ENCODE measurements at regions not wholly inside any gene's neighbourhood (a gene's known extent, or its start where the extent isn't known, plus 50 kb on each side); places are given as distances from the start of the nearest gene placed in this dataset.

DNA sequence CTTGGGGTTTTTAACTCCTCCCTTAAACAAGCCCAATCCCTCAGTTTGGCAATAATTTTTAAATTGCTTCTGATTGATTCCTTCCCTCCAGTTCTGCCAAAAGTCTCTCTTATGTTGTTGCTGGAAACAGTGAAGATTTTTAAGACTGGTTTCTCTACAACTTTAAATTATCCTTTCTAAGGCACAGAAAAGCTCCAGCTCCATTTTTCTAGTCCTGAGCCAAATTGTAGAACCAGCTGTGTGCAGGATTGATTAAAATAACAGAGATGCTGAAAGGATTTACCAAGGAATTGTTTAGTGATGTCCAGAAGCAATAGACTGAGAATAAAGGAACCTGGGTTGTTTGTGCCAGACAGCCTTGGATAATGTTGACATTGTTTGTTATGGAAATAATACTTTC lies 111.3 kb downstream of the NUDT12 start:
- no peak for DNase-seq
- Mint-ChIP-seq H3K9me3 (no peaks in the 10 kb centered on the region), H3K36me3 (no peaks in the 10 kb centered on the region), H3K27me3 (no peaks in the 10 kb centered on the region), H3K4me3 (no peak overlapping the region), H3K27ac (no peak overlapping the region), H3K4me1 (no peaks in the 10 kb centered on the region)
- CTCF ChIA-PET, result no interaction called here

- CTCF ChIA-PET, result no interaction called here
Observed at GRCh38 chr5:103450333-103451061, 112.1 kb downstream of the NUDT12 start.

DNA sequence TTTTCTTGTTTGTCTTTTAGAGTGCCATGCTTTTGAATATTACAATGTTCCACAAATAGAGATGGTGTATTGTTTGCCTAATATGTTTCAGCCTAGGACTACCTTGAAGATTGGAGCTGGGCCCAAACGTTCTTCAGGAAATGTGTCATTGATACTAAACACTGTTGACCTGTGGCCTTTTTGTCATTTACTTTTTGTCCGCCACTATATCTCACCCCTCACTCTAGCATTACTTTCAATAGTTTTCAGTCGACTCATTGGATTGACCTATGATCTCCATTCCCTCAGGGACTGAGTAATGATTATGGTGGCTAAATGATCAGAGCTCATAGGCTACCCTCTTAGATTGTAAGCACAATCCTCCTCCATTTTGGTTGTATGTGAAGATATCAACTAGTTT lies 115.8 kb downstream of the NUDT12 start:
- no peak for DNase-seq
- Mint-ChIP-seq H3K36me3 (no peaks in the 10 kb centered on the region), H3K9me3 (no peaks in the 10 kb centered on the region), H3K27ac (no peak overlapping the region), H3K4me1 (no peaks in the 10 kb centered on the region), H3K27me3 (peaks cover 4% of the 10 kb centered on the region), H3K4me3 (no peak overlapping the region)
- CTCF ChIA-PET, result interaction anchor here (0.7 kb wide), 1 partner anchor 29 kb away, joined by 3 read pairs; no protein-coding TSS in a partner anchor

More at GRCh38 chr5:103450333-103451061, 112.1 kb downstream of the NUDT12 start:
- no peaks in the 10 kb centered on the region for H3K36me3 Mint-ChIP-seq
- no peaks in the 10 kb centered on the region for H3K4me1 Mint-ChIP-seq
- H3K27ac Mint-ChIP-seq, result no peak overlapping the region
- no peaks in the 10 kb centered on the region for H3K9me3 Mint-ChIP-seq
- H3K4me3 Mint-ChIP-seq, result no peak overlapping the region
- DNase-seq, result no peak
- H3K27me3 Mint-ChIP-seq, result no peaks in the 10 kb centered on the region

DNA sequence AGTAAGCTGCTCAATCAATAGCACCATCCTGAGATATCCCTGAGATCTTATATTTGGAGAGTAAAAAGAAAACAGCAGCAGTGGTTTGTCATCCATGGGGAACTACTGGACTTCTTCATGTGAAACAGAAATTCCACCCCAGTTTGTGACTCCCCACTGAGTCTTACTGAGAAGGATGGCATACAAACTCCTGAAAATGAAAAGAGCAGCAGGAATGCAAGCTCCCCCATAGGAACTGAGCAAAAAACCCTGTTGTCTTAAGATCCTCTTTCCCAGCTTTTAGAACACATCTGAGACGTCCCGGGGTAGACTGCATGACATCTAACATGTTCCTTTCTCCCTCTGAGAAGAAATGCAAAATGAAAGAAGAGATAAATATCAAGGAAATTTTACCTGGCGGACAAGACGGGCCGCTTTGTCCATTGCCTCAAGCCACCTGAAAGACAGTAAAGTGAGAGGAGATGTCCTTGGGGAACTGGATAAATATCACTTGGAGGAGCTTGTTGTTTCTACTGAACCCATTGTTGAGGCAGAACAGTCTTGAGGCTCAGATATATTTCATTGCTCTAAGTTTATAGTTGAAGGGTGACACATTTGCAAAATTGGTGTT lies 117.1 kb downstream of the NUDT12 start:
- no peak overlapping the region for H3K27ac Mint-ChIP-seq
- H3K9me3 Mint-ChIP-seq, result no peaks in the 10 kb centered on the region
- no peaks in the 10 kb centered on the region for H3K4me1 Mint-ChIP-seq
- no peak for DNase-seq
- H3K27me3 Mint-ChIP-seq, result peaks cover 4% of the 10 kb centered on the region
- CTCF ChIA-PET, result no interaction called here
- no peaks in the 10 kb centered on the region for H3K36me3 Mint-ChIP-seq
- H3K4me3 Mint-ChIP-seq, result no peak overlapping the region

DNA sequence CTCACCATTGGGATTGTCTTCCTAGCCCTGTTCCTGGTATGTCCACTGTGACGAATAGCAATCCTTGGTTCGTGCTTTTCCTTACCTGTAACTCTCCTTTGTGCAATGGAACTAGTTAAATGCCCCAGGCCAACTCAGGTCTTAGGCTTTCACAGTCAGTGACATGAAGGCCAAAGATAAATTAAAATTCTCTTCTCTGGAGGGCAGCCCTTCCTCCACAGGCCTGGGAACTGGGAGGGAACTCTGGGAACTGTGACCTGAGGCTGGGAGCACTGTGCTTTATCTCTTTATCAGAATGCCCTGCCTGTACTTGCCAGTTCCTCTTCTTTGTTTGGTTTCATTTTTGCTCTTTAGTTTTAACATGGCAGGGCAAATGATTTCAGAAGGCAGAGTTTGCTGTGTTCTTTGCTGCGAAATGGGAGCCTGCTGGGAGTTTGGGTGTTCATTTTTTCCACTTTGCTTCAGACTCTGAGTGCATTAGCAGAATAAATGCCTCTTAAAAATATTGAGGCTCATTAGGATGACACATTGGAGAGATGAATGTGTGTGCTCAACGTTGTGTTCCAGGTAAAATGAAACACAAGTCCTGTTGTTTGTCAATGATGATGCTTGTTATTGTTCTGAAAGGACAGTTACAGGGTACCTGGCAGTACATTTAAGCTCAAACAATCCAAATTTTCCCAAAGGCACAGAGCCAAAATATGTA lies 118.1 kb downstream of the NUDT12 start:
- Mint-ChIP-seq H3K27ac (no peak overlapping the region), H3K36me3 (no peaks in the 10 kb centered on the region), H3K9me3 (peaks cover 2% of the 10 kb centered on the region), H3K4me1 (no peaks in the 10 kb centered on the region), H3K4me3 (no peak overlapping the region), H3K27me3 (peaks cover 4% of the 10 kb centered on the region)
- no peak for DNase-seq
- CTCF ChIA-PET, result no interaction called here

DNA sequence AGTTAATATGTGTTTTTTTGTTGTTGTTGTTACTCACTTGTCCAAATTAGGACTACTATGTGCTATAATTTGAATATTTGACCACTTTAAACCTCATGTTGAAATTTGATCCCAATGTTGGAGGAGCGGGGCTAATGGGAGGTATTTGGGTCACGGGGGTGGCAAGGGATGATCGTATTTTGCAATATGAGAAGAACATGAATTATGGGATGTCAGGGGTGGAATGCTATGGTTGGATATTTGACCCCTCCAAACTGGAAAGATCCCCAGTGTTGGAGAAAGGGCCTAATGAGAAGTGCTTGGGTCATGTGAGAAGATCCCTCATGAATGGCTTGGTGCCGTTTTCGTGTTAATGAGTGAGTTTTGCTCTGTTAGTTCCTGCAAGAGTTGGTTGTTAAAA lies 119.8 kb downstream of the NUDT12 start:
- peaks cover 4% of the 10 kb centered on the region for H3K27me3 Mint-ChIP-seq

GRCh38 chr5:103441523-103441922 lies 121.1 kb downstream of the NUDT12 start:
- no peak for DNase-seq
- no peaks in the 10 kb centered on the region for H3K36me3 Mint-ChIP-seq
- H3K9me3 Mint-ChIP-seq, result peaks cover 2% of the 10 kb centered on the region
- H3K4me3 Mint-ChIP-seq, result no peak overlapping the region
- no peaks in the 10 kb centered on the region for H3K4me1 Mint-ChIP-seq
- CTCF ChIA-PET, result interaction anchor here (0.6 to 1.0 kb wide), 2 partner anchors 11 to 209 kb away, joined by 3 read pairs; no protein-coding TSS in a partner anchor
- peaks cover 4% of the 10 kb centered on the region for H3K27me3 Mint-ChIP-seq
- no peak overlapping the region for H3K27ac Mint-ChIP-seq

More for the DNA sequence above, 119.8 kb downstream of the NUDT12 start:
- no peak for DNase-seq
- CTCF ChIA-PET, result no interaction called here
- Mint-ChIP-seq H3K36me3 (no peaks in the 10 kb centered on the region), H3K27ac (no peak overlapping the region), H3K4me1 (no peaks in the 10 kb centered on the region), H3K9me3 (peaks cover 2% of the 10 kb centered on the region), H3K4me3 (no peak overlapping the region)

- Mint-ChIP-seq H3K36me3 (no peaks in the 10 kb centered on the region), H3K27me3 (peaks cover 4% of the 10 kb centered on the region), H3K4me1 (no peaks in the 10 kb centered on the region), H3K4me3 (no peak overlapping the region), H3K27ac (no peak overlapping the region), H3K9me3 (peaks cover 2% of the 10 kb centered on the region)
- DNase-seq, result no peak
- CTCF ChIA-PET, result interaction anchor here (0.7 kb wide), 1 partner anchor 163 kb away, joined by 3 read pairs; no protein-coding TSS in a partner anchor
Observed at GRCh38 chr5:103439007-103439406, 123.6 kb downstream of the NUDT12 start.

DNA sequence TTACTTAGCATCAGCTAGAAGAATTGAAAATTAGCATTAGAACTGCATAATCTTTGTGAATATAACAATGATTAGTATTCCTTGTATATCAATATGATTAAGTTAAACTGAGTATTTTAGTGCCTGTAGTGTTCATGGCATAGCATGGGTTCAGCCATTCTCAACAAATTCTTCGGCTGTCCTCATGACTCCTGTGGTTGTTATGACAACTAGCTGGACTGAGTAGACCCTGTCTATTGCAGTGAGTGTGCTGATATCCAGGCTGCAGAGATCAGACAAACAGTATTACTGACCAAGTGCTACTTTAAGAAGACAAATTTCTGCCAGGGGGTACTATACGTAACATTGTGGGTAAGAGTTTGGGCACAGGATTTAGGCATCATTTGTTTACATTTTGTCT lies 125.9 kb downstream of the NUDT12 start:
- CTCF ChIA-PET, result no interaction called here
- no peak for DNase-seq
- no peaks in the 10 kb centered on the region for H3K4me1 Mint-ChIP-seq
- H3K4me3 Mint-ChIP-seq, result no peak overlapping the region
- H3K36me3 Mint-ChIP-seq, result no peaks in the 10 kb centered on the region
- no peak overlapping the region for H3K27ac Mint-ChIP-seq
- H3K9me3 Mint-ChIP-seq, result peaks cover 2% of the 10 kb centered on the region
- no peaks in the 10 kb centered on the region for H3K27me3 Mint-ChIP-seq

DNA sequence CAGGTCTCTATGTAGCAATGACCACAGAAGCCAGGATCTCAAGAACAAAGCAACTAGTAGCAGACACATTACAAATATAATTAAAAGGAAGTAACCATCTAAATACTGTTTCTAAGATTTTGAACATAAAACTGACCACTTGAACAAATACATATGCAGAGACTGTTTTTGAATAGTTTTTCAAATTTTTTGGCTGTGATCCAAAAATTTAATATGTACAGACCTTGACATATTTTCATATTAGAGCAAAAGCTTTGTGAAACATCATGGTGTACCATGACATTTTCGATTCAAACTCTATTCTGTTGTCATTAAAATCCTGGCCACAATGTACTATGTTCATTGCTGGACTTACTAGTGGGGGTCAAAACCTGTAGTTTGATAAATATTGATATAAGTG lies 126.5 kb downstream of the NUDT12 start:
- CTCF ChIA-PET, result no interaction called here
- no peaks in the 10 kb centered on the region for H3K27me3 Mint-ChIP-seq
- H3K27ac Mint-ChIP-seq, result no peak overlapping the region
- peaks cover 2% of the 10 kb centered on the region for H3K9me3 Mint-ChIP-seq
- DNase-seq, result no peak
- H3K4me1 Mint-ChIP-seq, result no peaks in the 10 kb centered on the region
- H3K4me3 Mint-ChIP-seq, result no peak overlapping the region
- H3K36me3 Mint-ChIP-seq, result no peaks in the 10 kb centered on the region

GRCh38 chr5:103435136-103435889 lies 127.3 kb downstream of the NUDT12 start:
- no peaks in the 10 kb centered on the region for H3K36me3 Mint-ChIP-seq
- no peaks in the 10 kb centered on the region for H3K4me1 Mint-ChIP-seq
- no peak overlapping the region for H3K27ac Mint-ChIP-seq
- DNase-seq, result no peak
- CTCF ChIA-PET, result interaction anchor here (1.0 kb wide), 1 partner anchor 40 kb away, joined by 3 read pairs; no protein-coding TSS in a partner anchor
- no peak overlapping the region for H3K4me3 Mint-ChIP-seq
- H3K27me3 Mint-ChIP-seq, result no peaks in the 10 kb centered on the region
- H3K9me3 Mint-ChIP-seq, result peaks cover 2% of the 10 kb centered on the region

DNA sequence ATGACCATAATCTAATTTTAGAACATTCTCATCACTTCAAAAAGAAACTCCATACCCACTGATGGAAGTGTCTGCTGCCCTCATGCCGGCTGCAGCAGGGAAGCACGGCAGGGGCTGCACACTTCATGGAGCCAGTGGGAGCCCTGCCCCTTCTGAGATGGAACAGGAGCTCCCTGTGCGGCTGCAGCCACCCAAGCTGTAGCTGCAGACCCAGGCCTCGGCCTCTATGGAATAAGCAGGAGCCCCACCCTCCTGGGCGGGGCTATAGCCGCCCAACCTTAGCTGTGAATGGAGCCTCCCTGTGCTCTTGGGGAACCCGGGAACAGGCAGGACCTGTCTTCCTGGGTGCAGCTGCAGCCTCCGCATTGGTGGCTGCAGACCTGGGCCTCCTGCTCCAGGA lies 128.5 kb downstream of the NUDT12 start:
- no peaks in the 10 kb centered on the region for H3K27me3 Mint-ChIP-seq

DNA sequence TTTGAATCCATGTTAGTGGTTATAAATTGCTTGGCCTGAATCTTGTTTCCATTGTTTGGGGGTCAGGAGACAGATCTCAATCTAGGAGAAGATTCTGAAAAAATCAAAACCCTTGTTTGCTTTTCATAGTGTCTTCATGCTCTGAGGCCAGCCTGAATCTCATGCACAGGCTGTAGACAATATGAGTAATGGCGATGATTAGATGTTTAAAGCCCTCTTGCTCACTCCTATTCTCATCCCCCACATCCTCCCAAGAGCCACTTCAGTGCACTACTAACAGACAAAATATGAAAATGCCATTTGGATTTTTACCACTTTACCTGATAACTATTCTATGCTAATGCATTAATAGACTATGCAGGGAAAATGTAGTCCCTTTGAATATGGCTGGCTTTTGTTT lies 129.4 kb downstream of the NUDT12 start:
- no peak for DNase-seq
- Mint-ChIP-seq H3K9me3 (no peaks in the 10 kb centered on the region), H3K36me3 (no peaks in the 10 kb centered on the region), H3K4me1 (no peaks in the 10 kb centered on the region), H3K4me3 (no peak overlapping the region), H3K27ac (no peak overlapping the region), H3K27me3 (no peaks in the 10 kb centered on the region)
- CTCF ChIA-PET, result no interaction called here

More for the DNA sequence above, 128.5 kb downstream of the NUDT12 start:
- Mint-ChIP-seq H3K27ac (no peak overlapping the region), H3K4me1 (no peaks in the 10 kb centered on the region), H3K4me3 (no peak overlapping the region), H3K36me3 (no peaks in the 10 kb centered on the region), H3K9me3 (no peaks in the 10 kb centered on the region)
- DNase-seq, result no peak
- CTCF ChIA-PET, result no interaction called here

- H3K9me3 Mint-ChIP-seq, result no peaks in the 10 kb centered on the region
- no peak for DNase-seq
- no peaks in the 10 kb centered on the region for H3K27me3 Mint-ChIP-seq
- H3K4me3 Mint-ChIP-seq, result no peak overlapping the region
- CTCF ChIA-PET, result no interaction called here
- H3K27ac Mint-ChIP-seq, result no peak overlapping the region
- no peaks in the 10 kb centered on the region for H3K36me3 Mint-ChIP-seq
- no peaks in the 10 kb centered on the region for H3K4me1 Mint-ChIP-seq
Observed at GRCh38 chr5:103428923-103429322, 133.7 kb downstream of the NUDT12 start.

All from activated naive CD4-positive, alpha-beta T cell treated with anti-CD3 and anti-CD28 coated beads, Interleukin-2, amount 10 ng/mL, durations not matched to agents 7 days and 5 days (primary cell).